VCaP (cell line): ENCODE measurements at regions not wholly inside any gene's neighbourhood (a gene's known extent, or its start where the extent isn't known, plus 50 kb on each side); places are given as distances from the start of the nearest gene placed in this dataset.
"Not testable (repeated sequence)": the region's sequence is repeated elsewhere in the genome, so short reads cannot be mapped to it uniquely, and the experiment has no call there.

Experiments
- H3K27ac ChIP-seq: fragments of 450-650 bp; 2 replicates; pipeline ENCODE4 v1.5.1; 2017
- TF ChIP-seq, protein P1 (sequence below): fragments of 450-650 bp; conservative IDR thresholded peaks from 2 replicates; pipeline ENCODE4 v1.5.1; 2017; ENCODE audit warnings: mild to moderate bottlenecking, moderate library complexity

DNA sequence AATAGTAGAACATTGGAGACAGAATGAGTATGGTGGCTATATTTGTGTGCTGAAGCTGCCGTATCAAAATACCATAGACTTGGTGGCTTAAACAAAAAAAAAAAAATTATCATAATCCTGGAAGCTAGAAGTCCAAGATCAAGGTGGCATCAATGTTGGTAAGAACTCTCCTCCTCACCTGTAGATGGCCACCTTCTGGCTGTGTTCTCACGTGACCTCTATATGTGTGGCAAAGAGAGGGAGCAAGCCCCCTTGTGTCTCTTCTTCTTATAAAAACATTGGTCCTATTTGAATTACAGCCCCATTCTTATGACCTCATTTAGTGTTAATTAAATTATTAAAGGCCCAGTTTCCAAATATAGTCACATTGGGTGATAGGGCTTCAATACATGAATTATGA lies 1640.9 kb upstream of the PCDH7 start:
- TF ChIP-seq, protein P1, sequence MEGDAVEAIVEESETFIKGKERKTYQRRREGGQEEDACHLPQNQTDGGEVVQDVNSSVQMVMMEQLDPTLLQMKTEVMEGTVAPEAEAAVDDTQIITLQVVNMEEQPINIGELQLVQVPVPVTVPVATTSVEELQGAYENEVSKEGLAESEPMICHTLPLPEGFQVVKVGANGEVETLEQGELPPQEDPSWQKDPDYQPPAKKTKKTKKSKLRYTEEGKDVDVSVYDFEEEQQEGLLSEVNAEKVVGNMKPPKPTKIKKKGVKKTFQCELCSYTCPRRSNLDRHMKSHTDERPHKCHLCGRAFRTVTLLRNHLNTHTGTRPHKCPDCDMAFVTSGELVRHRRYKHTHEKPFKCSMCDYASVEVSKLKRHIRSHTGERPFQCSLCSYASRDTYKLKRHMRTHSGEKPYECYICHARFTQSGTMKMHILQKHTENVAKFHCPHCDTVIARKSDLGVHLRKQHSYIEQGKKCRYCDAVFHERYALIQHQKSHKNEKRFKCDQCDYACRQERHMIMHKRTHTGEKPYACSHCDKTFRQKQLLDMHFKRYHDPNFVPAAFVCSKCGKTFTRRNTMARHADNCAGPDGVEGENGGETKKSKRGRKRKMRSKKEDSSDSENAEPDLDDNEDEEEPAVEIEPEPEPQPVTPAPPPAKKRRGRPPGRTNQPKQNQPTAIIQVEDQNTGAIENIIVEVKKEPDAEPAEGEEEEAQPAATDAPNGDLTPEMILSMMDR: 0 out of 2 replicates have a peak, but pooled peaks have one; percentile 15

DNA sequence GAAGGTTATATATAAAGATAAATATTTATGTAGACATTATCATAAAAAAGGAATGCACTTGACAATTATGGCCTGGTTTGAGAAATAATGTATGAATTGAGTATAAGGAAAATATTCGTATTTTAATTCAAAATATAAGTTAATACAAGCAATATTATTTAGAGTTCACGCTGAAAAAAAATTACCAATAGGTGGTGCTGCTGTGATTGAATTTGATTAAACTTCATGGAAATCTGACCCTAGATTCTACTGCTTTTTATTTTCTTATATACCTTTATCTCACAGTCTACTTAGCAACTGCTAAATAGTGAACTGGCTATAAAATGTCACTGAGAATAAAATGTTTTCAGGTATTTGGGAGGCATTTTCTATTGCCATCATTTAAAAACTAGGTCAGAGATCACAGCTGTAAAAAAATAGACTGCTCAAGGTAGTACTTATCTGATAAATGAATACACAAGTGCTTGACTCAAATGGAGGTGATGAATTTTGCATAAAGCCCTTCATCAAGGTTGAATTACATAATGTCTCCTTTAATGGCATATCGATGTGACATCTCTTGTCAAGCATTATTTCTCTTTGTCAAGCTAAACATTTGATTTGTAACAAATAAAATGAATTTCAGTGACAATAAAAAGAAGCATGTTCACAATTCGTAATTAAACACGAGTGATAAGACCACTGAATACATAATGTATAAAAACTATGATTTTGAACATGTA lies 1638.8 kb upstream of the PCDH7 start:
- TF ChIP-seq, protein P1: peak; percentile 72
- H3K27ac ChIP-seq: no peak overlapping the region

More for the DNA sequence above, 1640.9 kb upstream of the PCDH7 start:
- no peak overlapping the region for H3K27ac ChIP-seq

DNA sequence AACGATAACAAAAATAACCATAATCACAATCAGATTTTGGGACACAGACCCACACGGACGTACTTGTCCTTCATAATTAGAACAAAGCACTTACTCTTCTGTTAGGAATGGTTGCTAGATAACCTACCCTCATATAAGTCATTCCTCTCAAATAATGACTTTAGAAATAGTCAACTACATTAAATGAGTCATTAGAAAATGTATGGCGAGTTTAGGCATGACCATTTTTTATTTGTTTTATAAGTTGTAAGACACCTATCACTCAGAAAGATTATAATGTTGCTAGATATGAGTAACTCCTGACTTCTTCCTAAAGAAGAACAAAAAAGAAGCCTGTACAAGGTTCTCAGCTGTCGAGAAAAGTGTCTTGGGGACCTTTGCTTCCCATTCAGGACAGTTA lies 1637.5 kb upstream of the PCDH7 start:
- TF ChIP-seq, protein P1: no peak
- no peak overlapping the region for H3K27ac ChIP-seq

DNA sequence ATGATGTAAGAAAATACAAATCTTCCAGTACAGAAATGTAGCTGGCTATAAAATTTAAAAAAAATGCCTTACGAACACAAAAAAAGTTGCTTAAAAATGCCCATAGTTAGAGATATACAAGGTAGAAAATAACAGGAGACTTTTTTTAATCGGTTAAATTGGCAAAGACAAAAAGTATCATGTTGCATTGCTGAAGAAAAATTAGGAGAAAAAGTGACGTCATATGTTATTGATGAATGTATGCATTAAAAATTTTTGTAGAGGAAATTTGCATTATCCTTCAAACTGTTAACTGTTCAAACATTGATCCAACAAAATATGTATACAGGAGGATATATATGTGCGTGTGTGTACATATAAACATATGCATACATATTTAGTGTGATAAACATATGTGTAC lies 1634.4 kb upstream of the PCDH7 start:
- H3K27ac ChIP-seq: no peak overlapping the region
- TF ChIP-seq, protein P1: no peak

DNA sequence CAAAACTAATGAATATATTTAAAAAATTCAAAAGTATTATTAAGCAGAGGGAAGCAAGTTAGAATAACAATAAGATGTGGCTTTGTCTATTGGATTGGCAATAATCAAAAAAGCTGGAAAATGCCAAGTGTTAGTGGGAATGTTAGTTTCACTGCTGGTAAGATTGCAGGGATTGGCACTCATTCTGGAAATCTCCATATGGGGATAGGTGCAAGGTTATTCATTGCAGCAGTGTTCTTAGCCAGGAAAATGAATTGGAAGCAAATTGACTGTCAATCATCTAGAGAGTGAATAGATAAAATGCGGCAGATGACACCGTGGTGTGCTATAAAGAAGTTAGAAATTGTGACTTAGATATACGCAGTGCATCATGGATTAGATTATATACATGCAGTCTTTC lies 1615.5 kb upstream of the PCDH7 start:
- no peak overlapping the region for H3K27ac ChIP-seq
- TF ChIP-seq, protein P1: no peak

DNA sequence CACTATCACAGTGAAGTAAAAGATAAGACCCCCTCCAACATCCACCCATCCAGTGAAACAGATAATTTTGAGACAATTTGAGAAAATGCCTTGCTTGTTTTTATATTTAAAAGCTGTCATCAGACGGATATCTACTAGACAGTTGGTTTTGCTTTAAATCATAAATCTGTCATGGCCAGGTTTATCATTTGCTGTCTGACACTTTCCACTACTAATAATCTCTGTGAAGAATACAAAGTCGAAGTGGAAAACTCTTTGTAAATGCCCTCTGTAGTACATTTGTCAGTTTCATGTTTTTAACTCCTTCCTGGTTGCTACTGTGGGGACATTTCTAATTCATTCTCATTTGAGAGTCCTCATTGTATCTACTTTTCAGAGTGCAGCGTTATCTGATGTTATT lies 1606.2 kb upstream of the PCDH7 start:
- TF ChIP-seq, protein P1: no peak
- no peak overlapping the region for H3K27ac ChIP-seq

DNA sequence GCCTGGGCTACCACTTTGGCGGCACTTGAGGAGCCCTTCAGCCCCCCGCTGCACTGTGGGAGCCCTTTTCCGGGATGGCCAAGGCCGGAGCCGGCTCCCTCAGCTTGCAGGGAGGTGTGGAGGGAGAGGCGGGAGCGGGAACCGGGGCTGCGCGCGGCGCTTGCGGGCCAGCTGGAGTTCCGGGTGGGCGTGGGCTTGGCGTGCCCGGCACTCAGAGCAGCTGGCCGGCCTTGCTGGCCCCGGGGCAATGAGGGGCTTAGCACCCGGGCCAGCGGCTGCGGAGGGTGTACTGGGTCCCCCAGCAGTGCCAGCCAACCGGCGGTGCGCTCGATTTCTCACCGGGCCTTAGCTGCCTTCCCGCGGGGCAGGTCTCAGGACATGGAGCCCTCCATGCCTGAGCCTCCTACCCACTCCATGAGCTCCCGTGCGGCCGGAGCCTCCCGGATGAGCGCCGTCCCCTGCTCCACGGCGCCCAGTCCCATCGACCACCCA lies 1602.9 kb upstream of the PCDH7 start:
- not testable (repeated sequence) for H3K27ac ChIP-seq

DNA sequence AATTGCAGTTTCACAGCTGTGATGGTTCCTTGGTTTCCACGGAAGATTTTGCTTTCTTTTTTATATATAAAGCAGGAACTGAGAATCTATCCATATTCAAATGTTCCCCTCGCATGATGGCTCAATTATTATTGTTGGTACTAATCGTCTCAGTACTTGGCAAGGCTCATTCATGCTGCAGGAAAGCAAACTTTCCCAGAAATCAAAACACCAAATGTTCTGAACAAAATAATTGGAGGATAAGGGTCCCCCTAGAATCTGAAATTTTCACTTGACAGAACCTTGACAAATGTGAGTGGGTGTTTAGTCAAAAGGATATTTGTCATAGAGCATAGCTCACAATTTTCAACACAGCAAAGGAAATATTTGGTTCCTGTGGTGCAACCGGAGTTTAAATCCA lies 1598.6 kb upstream of the PCDH7 start:
- TF ChIP-seq, protein P1: no peak
- no peak overlapping the region for H3K27ac ChIP-seq
